ENCODE measurements at regions not wholly inside any gene's neighbourhood (a gene's known extent, or its start where the extent isn't known, plus 50 kb on each side); places are given as distances from the start of the nearest gene placed in this dataset.
A peak's percentile ranks its signal among the peaks of the same experiment; 100 is the strongest.
"Not testable (repeated sequence)": the region's sequence is repeated elsewhere in the genome, so short reads cannot be mapped to it uniquely, and the experiment has no call there.

DNA sequence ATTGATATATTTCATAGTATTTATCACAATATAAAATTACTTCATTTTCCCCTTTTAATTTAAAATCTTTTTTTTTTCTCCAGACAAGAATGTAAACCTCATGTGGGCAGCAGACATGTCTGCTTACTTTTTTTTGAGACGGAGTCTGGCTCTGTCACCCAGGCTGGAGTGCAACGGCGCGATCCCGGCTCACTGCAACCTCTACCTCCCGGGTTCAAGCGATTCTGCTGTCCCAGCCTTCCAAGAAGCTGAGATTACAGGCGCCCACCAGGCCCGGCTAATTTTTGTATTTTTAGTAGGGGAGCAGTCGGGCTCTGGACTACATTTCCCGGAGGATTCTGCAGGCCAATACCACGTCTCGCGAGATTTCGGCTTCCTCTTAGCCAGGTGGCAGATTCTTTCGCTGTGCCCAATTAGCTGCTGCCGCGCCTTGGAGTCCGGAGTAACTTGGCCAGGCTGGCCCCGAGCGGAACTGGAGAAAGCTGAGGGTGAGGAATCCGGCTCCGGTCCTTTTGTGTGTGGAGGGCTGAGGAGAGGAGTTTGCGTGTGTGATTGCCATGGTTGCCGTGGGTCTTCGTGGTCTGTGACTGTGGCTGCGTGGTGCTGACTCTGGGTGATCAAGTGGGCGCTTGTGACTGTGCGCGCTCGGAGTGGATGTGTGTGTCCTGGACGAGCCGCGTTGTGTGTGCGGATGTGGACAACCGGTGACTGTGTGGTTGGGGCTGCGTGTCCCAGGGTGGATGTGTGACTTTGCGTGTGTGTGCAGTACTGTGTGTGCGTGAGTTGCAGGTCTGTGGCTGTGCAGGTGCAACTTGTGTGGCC lies 313.0 kb upstream of the ZNF337 start:
- TF ChIP-seq POLR2A (IDR thresholded peaks at IDR 0.05) (peak; percentile 77), POLR2AphosphoS5 (IDR thresholded peaks at IDR 0.05) (peak; percentile 76 to 85 (median 83))
- WGBS, 2 donors (ENCODE audit: low coverage in 1 of 2): 57 to 61% methylated on average over 6 to 37 of the region's 39 CpGs
- H3K27me3 ChIP-seq; H3K36me3 ChIP-seq; H3K9me3 ChIP-seq; H3K4me1 ChIP-seq; in situ Hi-C loops (cut with MboI; ENCODE audit: low pct_ligation_motif_present in 1 of 4, low pct_unique_long_range_greater_than_20kb in 1 of 4, low sequenced_read_pairs in 3 of 4); intact Hi-C loops (cut with DNase I; ENCODE audit: low total_unique reads): not testable (repeated sequence)
- peak; percentile 90 for DNase-seq
- H3K27ac ChIP-seq: peak overlapping the region; percentile 77 to 90 (median 82)
- H3K4me3 ChIP-seq: peak overlapping the region; percentile 32 to 61 (median 42)

GRCh38 chr20:26008026-26008425 lies 311.4 kb upstream of the ZNF337 start:
- DNase-seq; H3K4me1 ChIP-seq; H3K27me3 ChIP-seq; H3K4me3 ChIP-seq; H3K9me3 ChIP-seq; H3K27ac ChIP-seq; H3K36me3 ChIP-seq; intact Hi-C loops (cut with DNase I; ENCODE audit: low total_unique reads); in situ Hi-C loops (cut with MboI; ENCODE audit: low pct_ligation_motif_present in 1 of 4, low pct_unique_long_range_greater_than_20kb in 1 of 4, low sequenced_read_pairs in 3 of 4): not testable (repeated sequence)
- 74 to 89% methylated on average over 2 to 9 of the region's 9 CpGs for WGBS, 2 donors (ENCODE audit: low coverage in 1 of 2)

- H3K4me3 ChIP-seq; H3K27me3 ChIP-seq; DNase-seq; H3K4me1 ChIP-seq; H3K36me3 ChIP-seq; in situ Hi-C loops (cut with MboI; ENCODE audit: low pct_ligation_motif_present in 1 of 4, low pct_unique_long_range_greater_than_20kb in 1 of 4, low sequenced_read_pairs in 3 of 4); H3K9me3 ChIP-seq; H3K27ac ChIP-seq; intact Hi-C loops (cut with DNase I; ENCODE audit: low total_unique reads): not testable (repeated sequence)
- WGBS, 2 donors (ENCODE audit: low coverage in 1 of 2): 95 to 100% methylated on average over 1 to 4 of the region's 4 CpGs
Measured at GRCh38 chr20:26006164-26006563, 309.5 kb upstream of the ZNF337 start.

DNA sequence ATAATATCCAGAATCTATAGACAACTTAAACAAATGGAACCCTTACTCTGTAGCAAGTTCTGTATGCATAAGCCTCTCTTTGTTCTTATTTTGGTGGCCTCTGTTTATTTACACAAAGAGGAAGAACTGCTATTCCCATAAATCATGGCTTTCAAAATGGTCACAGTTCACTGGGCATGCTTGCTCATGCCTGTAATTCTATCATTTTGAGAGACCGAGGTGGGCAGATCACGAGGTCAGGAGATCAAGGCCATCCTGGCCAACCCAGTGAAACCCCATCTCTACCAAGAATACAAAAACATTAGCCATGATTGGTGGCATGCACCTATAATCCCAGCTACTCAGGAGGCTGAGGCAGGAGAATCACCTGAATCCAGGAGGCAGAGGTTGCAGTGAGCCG lies 307.3 kb upstream of the ZNF337 start:
- DNase-seq; H3K27me3 ChIP-seq; intact Hi-C loops (cut with DNase I; ENCODE audit: low total_unique reads); H3K27ac ChIP-seq; H3K9me3 ChIP-seq; H3K4me3 ChIP-seq; H3K4me1 ChIP-seq; H3K36me3 ChIP-seq; in situ Hi-C loops (cut with MboI; ENCODE audit: low pct_ligation_motif_present in 1 of 4, low pct_unique_long_range_greater_than_20kb in 1 of 4, low sequenced_read_pairs in 3 of 4): not testable (repeated sequence)
- WGBS, 2 donors (ENCODE audit: low coverage in 1 of 2): 69% methylated on average over 3 of the region's 3 CpGs; no CpG with 5 or more reads in 1 of the 2 donors

DNA sequence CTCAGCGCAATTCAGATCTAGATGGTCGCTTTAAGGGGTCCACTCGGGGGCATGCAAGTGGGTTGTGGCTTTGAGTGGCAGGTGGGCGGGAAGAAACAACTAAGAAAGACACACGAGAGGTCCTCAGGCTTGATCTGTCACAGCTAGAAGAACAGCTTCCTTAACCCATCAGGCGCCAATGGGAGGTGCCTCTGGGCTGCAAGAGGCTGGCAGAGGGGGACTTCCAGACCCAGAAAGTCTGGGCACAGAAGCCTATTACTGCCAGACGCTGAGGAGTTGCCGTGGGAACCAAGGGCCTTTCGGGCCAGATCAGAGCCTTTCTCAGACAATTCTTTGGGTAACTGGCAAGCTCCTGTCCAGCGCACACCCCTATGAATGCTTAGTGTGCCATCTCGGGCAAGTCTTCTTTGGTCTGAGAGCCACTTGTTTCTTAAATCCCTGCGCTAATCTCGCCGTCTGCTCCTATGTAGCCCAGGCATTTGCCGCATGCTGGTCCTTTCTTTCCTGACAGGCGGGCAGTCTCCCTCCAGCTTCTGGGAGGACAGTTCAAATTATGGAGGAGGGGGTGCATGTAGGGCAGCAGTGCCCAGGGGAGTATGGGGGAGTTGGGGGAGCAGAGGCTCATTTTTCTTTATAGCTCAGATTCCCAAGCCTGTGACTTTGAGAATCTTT lies 300.9 kb upstream of the ZNF337 start:
- H3K9me3 ChIP-seq; H3K27me3 ChIP-seq; H3K4me1 ChIP-seq; intact Hi-C loops (cut with DNase I; ENCODE audit: low total_unique reads); H3K36me3 ChIP-seq; H3K4me3 ChIP-seq; DNase-seq; H3K27ac ChIP-seq: not testable (repeated sequence)
- 83 to 95% methylated on average over 4 to 16 of the region's 16 CpGs for WGBS, 2 donors (ENCODE audit: low coverage in 1 of 2)
- in situ Hi-C loops (cut with MboI; ENCODE audit: low pct_ligation_motif_present in 1 of 4, low pct_unique_long_range_greater_than_20kb in 1 of 4, low sequenced_read_pairs in 3 of 4): loop anchor here in 1 of 4 donors (25.0 kb wide), 1 partner anchor 135 kb away; no protein-coding TSS in a partner anchor

GRCh38 chr20:25992146-25992545 lies 295.5 kb upstream of the ZNF337 start:
- intact Hi-C loops (cut with DNase I; ENCODE audit: low total_unique reads): no loop called here
- Histone ChIP-seq H3K9me3 (no peaks in the 10 kb centered on the region), H3K4me3 (no peak overlapping the region), H3K4me1 (no peaks in the 10 kb centered on the region), H3K36me3 (no peaks in the 10 kb centered on the region), H3K27me3 (no peaks in the 10 kb centered on the region), H3K27ac (no peak overlapping the region)
- in situ Hi-C loops (cut with MboI; ENCODE audit: low pct_ligation_motif_present in 1 of 4, low pct_unique_long_range_greater_than_20kb in 1 of 4, low sequenced_read_pairs in 3 of 4): loop anchor here in 1 of 4 donors (25.0 kb wide), 1 partner anchor 130 kb away; no protein-coding TSS in a partner anchor
- 80 to 86% methylated on average over 2 to 16 of the region's 16 CpGs for WGBS, 2 donors (ENCODE audit: low coverage in 1 of 2)
- DNase-seq: no peak
- no peak for TF ChIP-seq POLR2A (IDR thresholded peaks at IDR 0.05)
- TF ChIP-seq CTCF (IDR thresholded peaks at IDR 0.05): no peak
- TF ChIP-seq EP300 (IDR thresholded peaks at IDR 0.05; ENCODE audit: low read depth): no peak
- no peak for TF ChIP-seq POLR2AphosphoS5 (IDR thresholded peaks at IDR 0.05)

Measured in transverse colon (tissue), 4 donors.